ENCODE measurements at regions not wholly inside any gene's neighbourhood (a gene's known extent, or its start where the extent isn't known, plus 50 kb on each side); places are given as distances from the start of the nearest gene placed in this dataset.

GRCh38 chr17:56697190-56697589 is 103.7 kb downstream of the NOG start:
- POLR2A ChIA-PET, result no interaction called here
- ATAC-seq (ENCODE audit: low read depth), result no peak

DNA sequence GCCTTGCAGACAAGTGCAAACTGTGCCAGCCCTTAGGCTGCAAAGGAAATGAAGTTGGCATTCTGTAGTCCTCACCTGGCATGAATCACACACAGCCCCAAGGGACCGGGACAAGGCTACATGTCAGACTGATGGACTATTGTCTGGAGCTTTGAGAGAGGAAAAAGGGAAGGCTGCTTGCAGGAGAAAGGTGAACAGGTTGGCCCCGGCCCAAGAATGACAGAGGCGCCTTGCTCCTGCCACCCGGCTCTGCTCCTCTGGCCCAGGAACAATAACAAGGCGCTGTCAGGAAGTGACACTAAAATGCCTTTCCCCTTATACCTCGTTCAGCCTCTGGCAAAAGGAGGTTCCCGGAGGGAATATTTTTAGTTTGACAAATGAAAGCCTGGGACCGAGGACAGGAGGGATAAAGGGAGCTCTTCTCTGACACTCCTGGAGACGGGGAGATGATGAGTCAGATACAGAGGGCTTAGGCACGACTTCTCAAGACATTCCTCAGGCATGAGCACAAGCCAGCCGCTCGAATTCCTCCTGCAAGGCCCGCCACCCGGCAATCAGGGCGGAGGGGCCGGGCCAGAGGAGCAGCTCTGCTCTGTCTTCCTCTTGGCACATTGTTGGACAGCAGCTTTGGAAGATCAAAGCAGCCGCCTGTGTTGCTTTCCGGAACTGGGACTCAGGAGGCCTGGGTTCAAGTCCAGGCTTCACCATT is 105.8 kb downstream of the NOG start:
- Mint-ChIP-seq H3K27ac (no peak overlapping the region), H3K4me3 (no peak overlapping the region), H3K9me3 (ENCODE audit: insufficient read depth) (no peaks in the 10 kb centered on the region), H3K27me3 (peaks cover 19% of the 10 kb centered on the region), H3K4me1 (no peaks in the 10 kb centered on the region)
- no peak for ATAC-seq (ENCODE audit: low read depth)
- Histone ChIP-seq H3K4me3 (ENCODE audit: control extremely low read depth in 1 of 5, extremely low read depth in 1 of 5, insufficient read depth in 1 of 5, low read depth in 2 of 5, low read length in 4 of 5) (no peak overlapping the region), H4K20me1 (ENCODE audit: control insufficient read depth, insufficient read depth, low read length, poor library complexity, severe bottlenecking) (no peaks in the 10 kb centered on the region), H3K27ac (ENCODE audit: low read length in 2 of 2) (no peak overlapping the region), H3K36me3 (replicated peaks in 1 of 2; ENCODE audit: control extremely low read depth in 1 of 2, control insufficient read depth in 1 of 2, extremely low read depth in 1 of 2, insufficient read depth in 2 of 2, low read length in 1 of 2) (no peaks in the 10 kb centered on the region), H3K4me2 (replicated peaks; ENCODE audit: low read depth, low read length, poor library complexity, severe bottlenecking) (no peak overlapping the region), H2AFZ (ENCODE audit: insufficient read depth, low read depth, low read length, poor library complexity, severe bottlenecking) (no peak overlapping the region), H3K9me3 (ENCODE audit: control extremely low read depth in 1 of 3, control insufficient read depth in 2 of 3, insufficient read depth in 1 of 3, low read length in 2 of 3) (no peaks in the 10 kb centered on the region), H3K27me3 (replicated peaks in 1 of 4; ENCODE audit: control extremely low read depth in 1 of 4, control insufficient read depth in 3 of 4, insufficient read depth in 4 of 4, low read length in 3 of 4) (no peaks in the 10 kb centered on the region), H3K9ac (ENCODE audit: low read length) (no peak overlapping the region), H3K79me2 (ENCODE audit: control insufficient read depth, insufficient read depth, low read length) (no peaks in the 10 kb centered on the region), H3K4me1 (ENCODE audit: control insufficient read depth in 2 of 2, insufficient read depth in 2 of 2, low read length in 2 of 2) (no peaks in the 10 kb centered on the region)
- no peak for DNase-seq
- intact Hi-C loops (cut with micrococcal nuclease), result no loop called here
- POLR2A ChIA-PET, result no interaction called here
- CTCF ChIA-PET, result no interaction called here
- 89% methylated on average over 17 of the region's 18 CpGs for WGBS (ENCODE audit: insufficient coverage)
- TF ChIP-seq, protein P1, sequence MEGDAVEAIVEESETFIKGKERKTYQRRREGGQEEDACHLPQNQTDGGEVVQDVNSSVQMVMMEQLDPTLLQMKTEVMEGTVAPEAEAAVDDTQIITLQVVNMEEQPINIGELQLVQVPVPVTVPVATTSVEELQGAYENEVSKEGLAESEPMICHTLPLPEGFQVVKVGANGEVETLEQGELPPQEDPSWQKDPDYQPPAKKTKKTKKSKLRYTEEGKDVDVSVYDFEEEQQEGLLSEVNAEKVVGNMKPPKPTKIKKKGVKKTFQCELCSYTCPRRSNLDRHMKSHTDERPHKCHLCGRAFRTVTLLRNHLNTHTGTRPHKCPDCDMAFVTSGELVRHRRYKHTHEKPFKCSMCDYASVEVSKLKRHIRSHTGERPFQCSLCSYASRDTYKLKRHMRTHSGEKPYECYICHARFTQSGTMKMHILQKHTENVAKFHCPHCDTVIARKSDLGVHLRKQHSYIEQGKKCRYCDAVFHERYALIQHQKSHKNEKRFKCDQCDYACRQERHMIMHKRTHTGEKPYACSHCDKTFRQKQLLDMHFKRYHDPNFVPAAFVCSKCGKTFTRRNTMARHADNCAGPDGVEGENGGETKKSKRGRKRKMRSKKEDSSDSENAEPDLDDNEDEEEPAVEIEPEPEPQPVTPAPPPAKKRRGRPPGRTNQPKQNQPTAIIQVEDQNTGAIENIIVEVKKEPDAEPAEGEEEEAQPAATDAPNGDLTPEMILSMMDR (IDR thresholded peaks at IDR 0.05), result no peak
- TF ChIP-seq EZH2 (IDR thresholded peaks at IDR 0.05; ENCODE audit: borderline replicate concordance, insufficient read depth, low read depth, low read length, poor library complexity, severe bottlenecking), result no peak

More at GRCh38 chr17:56697190-56697589, 103.7 kb downstream of the NOG start:
- Mint-ChIP-seq H3K4me1 (no peaks in the 10 kb centered on the region), H3K9me3 (ENCODE audit: insufficient read depth) (no peaks in the 10 kb centered on the region), H3K4me3 (no peak overlapping the region), H3K27me3 (peaks cover 8% of the 10 kb centered on the region), H3K27ac (no peak overlapping the region)
- H3K79me2 ChIP-seq (ENCODE audit: control insufficient read depth, insufficient read depth, low read length), result no peaks in the 10 kb centered on the region
- H2AFZ ChIP-seq (ENCODE audit: insufficient read depth, low read depth, low read length, poor library complexity, severe bottlenecking), result no peak overlapping the region
- intact Hi-C loops (cut with micrococcal nuclease), result no loop called here
- TF ChIP-seq, protein P1 (IDR thresholded peaks at IDR 0.05), result no peak
- no peak for TF ChIP-seq EZH2 (IDR thresholded peaks at IDR 0.05; ENCODE audit: borderline replicate concordance, insufficient read depth, low read depth, low read length, poor library complexity, severe bottlenecking)
- no peak for DNase-seq
- no peaks in the 10 kb centered on the region for H3K9me3 ChIP-seq (ENCODE audit: control extremely low read depth in 1 of 3, control insufficient read depth in 2 of 3, insufficient read depth in 1 of 3, low read length in 2 of 3)
- H4K20me1 ChIP-seq (ENCODE audit: control insufficient read depth, insufficient read depth, low read length, poor library complexity, severe bottlenecking), result no peaks in the 10 kb centered on the region
- 100% methylated on average over 3 of the region's 4 CpGs for WGBS (ENCODE audit: insufficient coverage)
- H3K9ac ChIP-seq (ENCODE audit: low read length), result no peak overlapping the region
- H3K4me3 ChIP-seq (ENCODE audit: control extremely low read depth in 1 of 5, extremely low read depth in 1 of 5, insufficient read depth in 1 of 5, low read depth in 2 of 5, low read length in 4 of 5), result no peak overlapping the region
- H3K36me3 ChIP-seq (replicated peaks in 1 of 2; ENCODE audit: control extremely low read depth in 1 of 2, control insufficient read depth in 1 of 2, extremely low read depth in 1 of 2, insufficient read depth in 2 of 2, low read length in 1 of 2), result no peaks in the 10 kb centered on the region
- H3K4me2 ChIP-seq (replicated peaks; ENCODE audit: low read depth, low read length, poor library complexity, severe bottlenecking), result no peak overlapping the region
- H3K27me3 ChIP-seq (replicated peaks in 1 of 4; ENCODE audit: control extremely low read depth in 1 of 4, control insufficient read depth in 3 of 4, insufficient read depth in 4 of 4, low read length in 3 of 4), result no peaks in the 10 kb centered on the region
- H3K4me1 ChIP-seq (ENCODE audit: control insufficient read depth in 2 of 2, insufficient read depth in 2 of 2, low read length in 2 of 2), result no peaks in the 10 kb centered on the region
- CTCF ChIA-PET, result interaction anchor here (0.8 kb wide), 1 partner anchor 18 kb away, joined by 4 read pairs; no protein-coding TSS in a partner anchor
- H3K27ac ChIP-seq (ENCODE audit: low read length in 2 of 2), result no peak overlapping the region

All from B cell (primary cell).